Liver (tissue), 3 donors: ENCODE measurements at regions not wholly inside any gene's neighbourhood (a gene's known extent, or its start where the extent isn't known, plus 50 kb on each side); places are given as distances from the start of the nearest gene placed in this dataset.

Experiments used
- CTCF ChIP-seq: fragments of 150-350 bp; IDR thresholded peaks from 2 replicates; pipeline ENCODE4 v1.5.1; 2017; ENCODE audit warnings: improper control_type of control experiment, low read depth, low read length; ENCODE audit not compliant: missing input control
- EGR1 ChIP-seq, 2 donors: IDR thresholded peaks; 2 replicates each; pipeline ENCODE4 v1.6.1; 2016 to 2018; ENCODE audit warnings: antibody characterized with exemption in 2 of 2, low read depth in 2 of 2
- GABPA ChIP-seq, 2 donors: IDR thresholded peaks in 1 of 2; conservative IDR thresholded peaks in 1 of 2; 2 replicates each; pipeline ENCODE4 v1.6.1; 2016; ENCODE audit warnings: antibody characterized with exemption in 2 of 2, mild to moderate bottlenecking in 1 of 2, moderate library complexity in 1 of 2
- HNF4G ChIP-seq: IDR thresholded peaks from 2 replicates; pipeline ENCODE4 v1.6.1; 2016; ENCODE audit warnings: antibody characterized with exemption
- RXRA ChIP-seq, 2 donors: IDR thresholded peaks; 2 replicates each; pipeline ENCODE4 v1.6.1; 2017 to 2018; ENCODE audit warnings: antibody characterized with exemption in 2 of 2, mild to moderate bottlenecking in 1 of 2
- YY1 ChIP-seq: IDR thresholded peaks from 2 replicates; pipeline ENCODE4 v1.6.1; 2016; ENCODE audit warnings: antibody characterized with exemption, mild to moderate bottlenecking
- TF ChIP-seq, protein P1 (sequence below): IDR thresholded peaks from 2 replicates; pipeline ENCODE4 v1.6.1; 2016; ENCODE audit warnings: antibody characterized with exemption
- donor health status: healthy.
- donor health status: healthy.

DNA sequence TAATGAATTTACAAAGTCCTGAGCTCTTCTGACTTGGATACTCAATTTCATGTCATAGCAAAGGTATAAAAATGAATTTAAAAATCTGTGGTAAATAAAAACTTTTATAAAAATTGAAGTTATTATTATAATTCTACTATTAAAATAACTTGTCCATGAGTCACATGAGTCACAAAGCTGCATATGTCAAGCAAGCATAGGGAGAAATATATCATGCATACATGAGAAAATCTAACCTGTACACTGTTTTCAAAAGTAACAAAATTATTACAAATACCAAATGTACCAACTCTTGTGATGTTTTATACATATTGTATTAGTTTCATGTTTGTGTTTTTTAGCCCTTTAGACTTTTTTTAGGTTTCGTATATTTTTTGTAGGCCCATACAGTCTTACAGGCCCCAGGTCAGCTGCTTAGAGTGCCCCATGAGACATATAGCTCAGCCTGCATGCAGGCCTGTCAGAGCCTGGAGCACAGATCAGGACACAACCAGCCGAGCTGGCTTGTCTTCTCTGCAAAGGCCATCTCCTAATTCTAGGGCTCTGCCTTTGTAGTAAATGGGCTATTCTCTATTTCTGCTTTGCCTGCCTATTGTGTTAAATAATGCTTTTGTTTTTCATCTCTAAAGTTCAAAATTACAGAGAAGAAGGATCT, 818.7 kb upstream of the TENM3 start:
- TF ChIP-seq CTCF (no peak), YY1 (no peak), RXRA (IDR thresholded peaks at IDR 0.05) (no peak), EGR1 (IDR thresholded peaks at IDR 0.05; ENCODE audit: low read depth in 2 of 2) (no peak), GABPA (IDR thresholded peaks at IDR 0.05 in 1 of 2, conservative IDR thresholded peaks at IDR 0.05 in 1 of 2) (no peak), HNF4G (no peak)
- TF ChIP-seq, protein P1, sequence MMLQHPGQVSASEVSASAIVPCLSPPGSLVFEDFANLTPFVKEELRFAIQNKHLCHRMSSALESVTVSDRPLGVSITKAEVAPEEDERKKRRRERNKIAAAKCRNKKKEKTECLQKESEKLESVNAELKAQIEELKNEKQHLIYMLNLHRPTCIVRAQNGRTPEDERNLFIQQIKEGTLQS = no peak
